IMR-90 (cell line): ENCODE measurements at regions not wholly inside any gene's neighbourhood (a gene's known extent, or its start where the extent isn't known, plus 50 kb on each side); places are given as distances from the start of the nearest gene placed in this dataset.

ENCODE experiments used
- BHLHE40 ChIP-seq: fragments of 150-350 bp; IDR thresholded peaks from 2 replicates; pipeline ENCODE4 v1.6.1; 2016; ENCODE audit warnings: mild to moderate bottlenecking, low read depth, low read length
- CEBPB ChIP-seq: IDR thresholded peaks from 2 replicates; pipeline ENCODE4 v1.6.1; 2012; ENCODE audit warnings: low read depth, low read length, improper control_type of control experiment
- CHD1 ChIP-seq: IDR thresholded peaks from 2 replicates; pipeline ENCODE4 v1.6.1; 2012; ENCODE audit warnings: low read depth, low read length, improper control_type of control experiment
- CTCF ChIP-seq: conservative IDR thresholded peaks from 2 replicates; pipeline ENCODE4 v1.5.1; 2012; ENCODE audit warnings: mild to moderate bottlenecking, low read depth, low read length, improper control_type of control experiment
- FOS ChIP-seq: fragments of 150-350 bp; IDR thresholded peaks from 2 replicates; pipeline ENCODE4 v1.6.1; 2016; ENCODE audit warnings: low read depth, low read length
- MAFK ChIP-seq: IDR thresholded peaks from 2 replicates; pipeline ENCODE4 v1.6.1; 2012; ENCODE audit warnings: low read depth, low read length, improper control_type of control experiment
- MAZ ChIP-seq: IDR thresholded peaks from 2 replicates; pipeline ENCODE4 v1.6.1; 2012; ENCODE audit warnings: low read depth, mild to moderate bottlenecking, low read length, improper control_type of control experiment, moderate library complexity, borderline replicate concordance
- NFE2L2 ChIP-seq: fragments of 150-350 bp; IDR thresholded peaks from 2 replicates; pipeline ENCODE4 v1.6.1; 2016; ENCODE audit warnings: low read depth, mild to moderate bottlenecking, low read length
- POLR2A ChIP-seq: IDR thresholded peaks from 2 replicates; pipeline ENCODE4 v1.6.1; 2012; ENCODE audit warnings: mild to moderate bottlenecking, low read depth, low read length
- RAD21 ChIP-seq: IDR thresholded peaks from 2 replicates; pipeline ENCODE4 v1.6.1; 2012; ENCODE audit warnings: low read length, improper control_type of control experiment
- RFX5 ChIP-seq: IDR thresholded peaks from 2 replicates; pipeline ENCODE4 v1.8.0; 2012; ENCODE audit warnings: low read depth, mild to moderate bottlenecking, low read length, moderate library complexity
- SMC3 ChIP-seq: fragments of 150-350 bp; IDR thresholded peaks from 2 replicates; pipeline ENCODE4 v1.6.1; 2016; ENCODE audit warnings: low read depth, mild to moderate bottlenecking, antibody characterized with exemption, low read length, moderate library complexity
- USF2 ChIP-seq: fragments of 150-350 bp; IDR thresholded peaks from 2 replicates; pipeline ENCODE4 v1.6.1; 2017; ENCODE audit warnings: mild to moderate bottlenecking, antibody characterized with exemption, low read length, low read depth

GRCh38 chr2:7403092-7403775 is 486.0 kb downstream of the RNF144A start:
- TF ChIP-seq RFX5 (no peak), CTCF (no peak), CEBPB (no peak), SMC3 (no peak), MAFK (no peak), POLR2A (no peak), MAZ (no peak), USF2 (no peak), NFE2L2 (no peak), BHLHE40 (no peak), RAD21 (no peak), CHD1 (no peak), FOS (no peak)
